Right ventricle myocardium superior (tissue), 1 donor: ENCODE measurements at regions not wholly inside any gene's neighbourhood (a gene's known extent, or its start where the extent isn't known, plus 50 kb on each side); places are given as distances from the start of the nearest gene placed in this dataset.

Experiments used
- ATAC-seq: fragments of 200-7000 bp; cut with Tn5 transposase; one replicate; pipeline ENCODE4 v1.9.1; 2020; ENCODE audit warnings: mild to moderate bottlenecking; ENCODE audit not compliant: poor library complexity
- DNase-seq: peaks from one replicate; pipeline ENCODE4 v3.0.0-alpha.2; 2020
- intact Hi-C: fragments of 100-400 bp; cut with DNase I; formaldehyde crosslinking; loops from one replicate; pipeline ENCODE4 v1.11.2; 2022
- donor health status: DM: no; HTN: yes; CAD: no; lungs with severe emphysema.

DNA sequence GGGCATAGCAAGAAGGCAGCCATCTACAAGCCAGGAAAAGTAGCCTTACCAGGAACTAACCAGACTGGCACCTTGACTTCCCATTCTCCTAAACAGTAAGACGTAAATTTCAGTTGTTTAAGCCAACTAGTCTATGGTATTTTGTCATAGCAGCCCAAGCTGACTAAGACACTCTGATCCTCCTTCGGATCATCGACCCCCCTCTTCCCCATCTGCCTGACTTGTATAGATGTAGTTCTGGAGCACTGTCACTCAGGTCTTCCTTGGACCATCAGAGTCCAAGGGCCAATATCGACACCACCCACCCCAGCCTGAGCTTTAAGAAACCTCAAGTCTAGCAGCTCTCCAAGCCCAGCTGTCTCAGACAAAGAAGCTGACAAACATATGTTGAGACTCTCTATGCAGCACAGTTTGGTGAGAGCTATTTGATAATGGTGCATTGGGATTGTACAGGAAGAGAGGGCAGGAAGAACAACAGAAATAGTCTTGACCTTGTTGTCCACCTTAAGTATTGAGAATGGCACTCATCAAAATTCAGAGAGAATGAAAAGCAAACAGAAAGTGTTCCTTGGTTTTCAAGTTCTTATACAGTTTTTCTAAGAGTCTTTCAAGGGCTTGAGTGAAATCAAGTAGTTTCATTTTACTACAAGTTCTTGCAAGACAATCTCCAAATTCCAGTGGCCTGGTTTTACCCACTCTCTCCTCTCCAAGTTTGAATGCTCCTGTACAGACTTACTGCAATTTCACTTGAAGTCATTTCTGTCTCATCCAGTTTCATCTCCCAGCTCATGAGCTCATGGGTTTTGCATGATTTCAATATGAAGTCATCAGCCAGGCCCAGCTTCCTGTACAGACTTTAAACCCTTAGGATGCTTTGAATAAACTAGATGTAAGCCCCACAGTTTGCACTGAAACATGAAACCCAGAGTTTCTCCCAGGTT, 122.3 kb upstream of the RAI14 start:
- ATAC-seq (no peak), DNase-seq (no peak)
- intact Hi-C loops, result no loop called here

DNA sequence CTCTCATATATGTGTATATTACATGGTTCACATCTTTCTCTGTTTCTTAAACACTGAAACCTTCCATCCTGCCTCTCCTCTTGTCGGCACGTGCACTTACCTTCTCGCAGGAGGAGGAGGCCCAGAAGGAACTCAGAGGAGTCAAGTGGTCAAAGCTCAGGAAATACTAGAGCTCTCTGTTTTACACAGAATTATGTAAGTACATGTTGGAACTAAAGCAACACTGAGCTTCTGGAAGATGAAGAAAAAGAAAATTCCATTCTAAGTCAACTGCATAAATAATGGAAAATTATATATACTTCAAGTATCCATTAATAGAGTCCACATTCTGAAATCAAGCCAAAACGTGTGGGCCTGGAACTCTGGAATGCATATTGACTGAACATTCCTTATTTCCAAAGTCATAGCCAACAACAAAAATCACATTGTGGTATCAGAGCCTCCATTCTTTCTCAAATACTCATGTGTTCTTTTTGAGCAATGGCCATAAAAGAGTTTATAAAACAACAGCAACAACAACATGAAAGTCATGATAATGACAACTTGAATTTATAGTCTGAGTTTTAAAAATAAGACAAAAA, 121.5 kb upstream of the RAI14 start:
- intact Hi-C loops, result no loop called here
- DNase-seq (no peak), ATAC-seq (no peak)

DNA sequence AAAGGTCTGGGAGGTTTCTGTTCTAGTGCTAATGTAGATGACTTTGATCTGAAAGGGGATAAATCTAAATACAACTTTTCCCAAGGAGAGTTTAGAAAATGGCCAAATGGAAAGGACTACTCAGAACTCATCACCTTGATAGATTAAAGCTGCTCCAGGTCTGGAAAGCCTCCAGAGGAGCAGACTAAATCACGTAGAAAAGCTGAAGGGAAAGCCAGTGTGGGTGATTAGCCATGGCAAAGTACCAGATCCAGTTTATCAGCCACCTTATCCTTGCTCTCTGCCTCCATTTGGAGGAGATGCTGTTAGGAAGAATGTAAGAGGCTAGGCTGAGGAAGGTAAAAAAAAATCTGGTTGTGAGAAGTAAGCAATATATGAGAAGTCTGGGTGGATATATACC, 120.7 kb upstream of the RAI14 start:
- ATAC-seq (no peak), DNase-seq (no peak)
- intact Hi-C loops, result no loop called here

- intact Hi-C loops, result no loop called here
- ATAC-seq (no peak), DNase-seq (no peak)
These were observed 120.0 kb upstream of the RAI14 start for GRCh38 chr5:34535944-34536623.

DNA sequence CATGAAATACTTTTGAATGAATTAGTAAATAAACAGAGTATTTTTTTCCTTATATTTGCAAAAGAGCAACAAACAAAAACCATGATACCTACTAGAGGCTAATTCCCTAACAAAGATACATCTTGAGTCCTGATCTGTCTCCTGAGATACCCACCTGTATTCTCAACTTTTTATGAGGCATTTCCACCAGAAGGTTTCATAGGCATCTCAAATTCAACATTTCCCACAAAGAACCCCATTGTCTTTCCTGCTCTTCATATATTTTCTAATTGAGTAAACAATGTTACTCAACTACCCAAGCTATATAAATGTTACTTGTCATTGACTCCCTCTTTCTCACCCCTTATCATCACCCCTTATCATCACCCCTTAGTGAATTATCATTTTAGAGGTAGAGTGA, 119.4 kb upstream of the RAI14 start:
- ATAC-seq, result no peak
- intact Hi-C loops, result no loop called here
- no peak for DNase-seq

DNA sequence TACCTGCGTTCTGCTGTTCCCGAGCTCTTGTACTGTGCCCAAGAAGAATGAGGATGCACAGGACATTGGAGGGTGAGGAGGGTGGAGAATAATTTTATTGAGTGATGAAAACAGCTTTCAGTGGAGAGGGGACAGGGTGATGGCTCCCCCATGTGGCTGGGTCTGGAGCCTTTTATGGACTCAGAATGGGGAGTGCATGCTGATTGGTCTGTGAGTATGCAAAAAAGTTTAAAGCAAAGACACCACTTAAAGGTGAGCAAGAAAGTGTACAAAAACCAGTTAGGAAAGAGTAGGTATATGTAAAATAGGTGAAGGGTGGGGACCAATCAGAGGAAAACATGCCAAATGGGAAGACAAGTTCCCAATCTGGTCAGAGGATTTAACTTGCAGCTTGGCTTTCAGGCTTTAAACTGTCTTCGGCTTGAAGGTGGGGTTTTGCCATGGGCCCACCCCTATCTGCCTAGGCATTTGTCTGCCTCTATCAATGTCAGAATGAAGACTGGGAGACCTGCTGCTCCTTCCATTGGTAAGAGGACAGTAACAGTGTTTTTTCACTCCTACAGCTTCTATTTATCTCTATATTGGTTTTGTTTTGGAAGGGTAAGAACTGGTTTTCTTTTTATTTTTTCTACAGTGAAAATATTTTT, 118.0 kb upstream of the RAI14 start:
- ATAC-seq (no peak), DNase-seq (peak; percentile 46)
- intact Hi-C loops, result no loop called here

GRCh38 chr5:34539183-34539582, 116.9 kb upstream of the RAI14 start:
- intact Hi-C loops, result no loop called here

GRCh38 chr5:34541067-34541466, 115.1 kb upstream of the RAI14 start:
- DNase-seq (no peak), ATAC-seq (no peak)
- intact Hi-C loops, result no loop called here

More at GRCh38 chr5:34539183-34539582, 116.9 kb upstream of the RAI14 start:
- ATAC-seq (no peak), DNase-seq (no peak)

DNA sequence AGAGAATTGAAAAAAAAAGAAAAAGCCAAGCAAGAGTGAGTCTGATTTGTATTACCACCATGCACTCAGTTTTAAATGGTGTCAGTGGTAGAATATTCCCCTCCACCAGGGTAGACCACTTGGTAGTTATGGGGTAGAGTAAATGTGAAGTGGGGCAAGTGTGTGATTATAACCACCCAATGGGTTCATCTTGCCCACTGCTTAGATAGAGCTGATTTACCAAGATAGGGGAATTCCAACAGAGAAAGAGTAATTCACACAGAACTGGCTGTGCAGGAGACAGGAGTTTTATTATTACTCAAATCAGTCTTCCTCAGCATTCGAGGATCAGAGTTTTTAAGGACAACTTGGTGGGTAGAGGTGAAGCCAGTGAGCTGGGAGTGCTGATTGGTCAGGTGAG, 113.3 kb upstream of the RAI14 start:
- ATAC-seq (no peak), DNase-seq (no peak)
- intact Hi-C loops, result no loop called here

- no peak for ATAC-seq
- DNase-seq, result no peak
- intact Hi-C loops, result no loop called here
These were observed 112.4 kb upstream of the RAI14 start for GRCh38 chr5:34543687-34544086.

DNA sequence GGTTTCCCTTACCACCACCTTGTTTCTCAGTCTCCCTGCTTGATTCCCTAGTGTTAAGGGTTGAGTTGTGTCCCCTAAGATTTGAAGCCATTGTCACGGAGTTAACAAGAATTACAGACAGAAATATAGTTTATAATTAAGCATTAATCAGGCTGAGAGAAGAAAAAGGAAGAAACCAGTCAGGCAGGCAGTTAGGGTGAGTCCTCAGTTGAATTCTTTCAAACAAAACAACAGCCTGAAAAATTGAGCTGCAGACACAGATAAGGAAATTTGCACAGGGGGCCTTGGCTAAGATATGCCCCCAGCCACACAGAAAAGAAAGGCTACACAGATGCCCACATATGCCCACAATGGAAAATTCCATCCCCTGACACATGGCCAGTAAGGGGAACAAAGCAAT, 111.7 kb upstream of the RAI14 start:
- no peak for DNase-seq
- intact Hi-C loops, result no loop called here
- no peak for ATAC-seq

DNA sequence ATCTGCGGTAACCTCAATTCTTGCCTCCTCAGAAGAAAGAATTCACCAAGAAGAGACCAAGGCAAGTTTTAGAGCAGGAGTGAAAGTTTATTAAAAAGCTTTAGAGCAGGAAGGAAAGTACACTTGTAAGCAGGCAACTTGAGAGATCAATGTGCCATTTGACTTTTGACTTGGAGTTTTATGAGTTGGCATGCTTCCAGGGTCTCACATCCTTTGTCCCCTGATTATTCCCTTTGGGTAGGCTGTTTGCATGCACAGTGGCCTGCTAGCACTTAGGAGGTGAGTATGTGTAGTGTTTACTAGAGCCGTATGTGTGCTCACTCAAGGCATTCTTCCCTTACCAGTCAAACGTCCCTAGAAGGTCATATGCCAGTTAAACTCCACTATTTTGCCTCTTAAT, 111.0 kb upstream of the RAI14 start:
- intact Hi-C loops, result no loop called here
- no peak for ATAC-seq

GRCh38 chr5:34545626-34546025, 110.5 kb upstream of the RAI14 start:
- intact Hi-C loops, result no loop called here
- no peak for DNase-seq
- ATAC-seq, result no peak

More for the DNA sequence above, 111.0 kb upstream of the RAI14 start:
- no peak for DNase-seq

DNA sequence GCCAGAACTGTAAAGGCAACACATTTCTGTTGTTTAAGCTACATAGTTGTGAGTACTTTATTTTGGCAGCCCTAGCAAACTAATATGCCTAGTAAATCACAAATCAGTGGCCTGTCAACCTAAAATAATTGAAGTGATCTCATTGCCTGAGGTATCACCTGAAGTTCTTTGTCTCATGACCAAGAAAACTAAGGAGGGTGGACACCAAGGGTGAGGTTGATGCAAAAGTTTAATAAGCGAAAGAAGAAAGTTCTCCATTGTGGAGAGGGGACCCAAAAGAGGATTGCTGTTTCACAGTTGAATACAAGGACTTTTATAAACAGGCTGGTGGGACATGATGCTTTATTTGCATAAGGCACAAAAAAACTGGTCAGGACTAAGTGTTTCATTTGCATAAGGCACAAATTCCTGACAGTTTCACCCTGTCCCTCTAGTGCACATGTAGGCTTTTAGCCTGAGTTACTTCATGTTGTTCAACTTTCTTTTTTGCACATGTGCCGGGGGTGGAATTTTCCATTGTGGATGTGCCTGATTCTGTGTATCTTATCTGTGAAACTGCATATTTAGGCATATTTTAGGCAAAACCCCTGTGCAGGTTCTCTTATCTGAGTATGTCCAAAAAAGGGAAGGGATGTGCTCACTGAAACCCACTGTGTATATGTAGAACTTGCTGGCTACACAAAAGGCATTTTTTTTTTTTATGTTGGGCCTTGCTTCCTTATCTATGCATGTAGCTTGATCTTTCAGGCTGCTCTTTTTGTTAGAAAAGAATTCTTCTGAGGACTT, 108.6 kb upstream of the RAI14 start:
- DNase-seq (no peak), ATAC-seq (no peak)
- intact Hi-C loops, result no loop called here

- ATAC-seq, result no peak
- intact Hi-C loops, result no loop called here
- no peak for DNase-seq
These were observed 108.1 kb upstream of the RAI14 start for GRCh38 chr5:34548086-34548403.

- DNase-seq, result no peak
- intact Hi-C loops, result no loop called here
- ATAC-seq, result no peak
These were observed 105.9 kb upstream of the RAI14 start for GRCh38 chr5:34550247-34550646.

GRCh38 chr5:34550964-34551363, 105.2 kb upstream of the RAI14 start:
- ATAC-seq, result peak; percentile 74
- DNase-seq, result no peak
- intact Hi-C loops, result no loop called here

GRCh38 chr5:34551911-34552433, 104.2 kb upstream of the RAI14 start:
- DNase-seq (no peak), ATAC-seq (peak; percentile 91)
- intact Hi-C loops, result no loop called here

DNA sequence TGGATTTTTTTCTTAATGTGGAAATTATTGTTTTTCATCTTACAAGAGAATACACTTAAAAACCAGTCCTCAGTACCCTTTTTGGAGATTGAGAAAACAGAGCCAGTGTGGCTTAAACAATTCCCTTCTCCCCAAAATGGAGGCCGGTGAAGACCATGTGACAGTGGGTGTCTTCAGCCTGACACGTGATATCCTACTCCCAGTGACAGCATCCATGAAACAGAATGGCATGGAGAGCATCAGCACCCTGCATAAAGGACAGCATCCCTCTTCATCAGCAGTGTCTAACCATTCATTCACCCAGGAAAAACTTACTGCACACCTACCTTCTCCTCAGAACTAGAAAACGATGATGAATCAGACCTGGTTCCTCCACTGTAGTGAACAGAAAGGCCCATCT, 103.4 kb upstream of the RAI14 start:
- ATAC-seq, result no peak
- no peak for DNase-seq
- intact Hi-C loops, result no loop called here
